Fibroblast of pulmonary artery (primary cell): ENCODE measurements at regions not wholly inside any gene's neighbourhood (a gene's known extent, or its start where the extent isn't known, plus 50 kb on each side); places are given as distances from the start of the nearest gene placed in this dataset.

Experiments
- DNase-seq: peaks from one replicate; pipeline ENCODE4 v3.0.0-alpha.2; 2010; ENCODE audit warnings: low read depth
- H3K4me3 ChIP-seq: replicated peaks from 2 replicates; pipeline ENCODE4 v1.5.1; 2011; ENCODE audit warnings: low read depth, mild to moderate bottlenecking, control low read depth, low read length, moderate library complexity
- CTCF ChIP-seq: IDR thresholded peaks from 2 replicates; pipeline ENCODE4 v1.5.1; 2011; ENCODE audit warnings: mild to moderate bottlenecking, control low read depth, low read length, inconsistent platforms; ENCODE audit errors: missing control alignments

GRCh38 chrX:4905576-4905975 is 1192.1 kb upstream of the PRKX start:
- no peak for TF ChIP-seq CTCF
- H3K4me3 ChIP-seq = no peak overlapping the region
- DNase-seq = no peak

- DNase-seq = no peak
- no peak for TF ChIP-seq CTCF
- H3K4me3 ChIP-seq = no peak overlapping the region
Measured at GRCh38 chrX:4881277-4881676, 1167.8 kb upstream of the PRKX start.

GRCh38 chrX:4878640-4879039 is 1165.2 kb upstream of the PRKX start:
- TF ChIP-seq CTCF = no peak
- no peak overlapping the region for H3K4me3 ChIP-seq
- DNase-seq = no peak

- no peak for TF ChIP-seq CTCF
- H3K4me3 ChIP-seq = no peak overlapping the region
- no peak for DNase-seq
Measured at GRCh38 chrX:4876268-4876667, 1162.8 kb upstream of the PRKX start.

GRCh38 chrX:4851534-4851933 is 1138.1 kb upstream of the PRKX start:
- no peak for DNase-seq
- no peak overlapping the region for H3K4me3 ChIP-seq
- no peak for TF ChIP-seq CTCF

- DNase-seq = no peak
- H3K4me3 ChIP-seq = no peak overlapping the region
- no peak for TF ChIP-seq CTCF
Measured at GRCh38 chrX:4850312-4850711, 1136.9 kb upstream of the PRKX start.

- no peak for DNase-seq
- H3K4me3 ChIP-seq = no peak overlapping the region
- no peak for TF ChIP-seq CTCF
Measured at GRCh38 chrX:4844376-4844775, 1130.9 kb upstream of the PRKX start.
